ENCODE measurements at regions not wholly inside any gene's neighbourhood (a gene's known extent, or its start where the extent isn't known, plus 50 kb on each side); places are given as distances from the start of the nearest gene placed in this dataset.

- Histone ChIP-seq H3K4me1 (ENCODE audit: control insufficient read depth, insufficient read depth, low read length) (no peaks in the 10 kb centered on the region), H3K4me3 (ENCODE audit: low read depth, low read length) (no peak overlapping the region), H3K36me3 (ENCODE audit: control insufficient read depth in 2 of 2, insufficient read depth in 1 of 2, low read length in 2 of 2) (no peaks in the 10 kb centered on the region), H3K9me3 (ENCODE audit: control insufficient read depth, insufficient read depth, low read depth, low read length) (no peaks in the 10 kb centered on the region), H3K27ac (ENCODE audit: extremely low read depth, low read depth, low read length) (no peak overlapping the region)
- POLR2A ChIA-PET = no interaction called here
- TF ChIP-seq ZNF48 (tag by site-specific recombination; IDR thresholded peaks at IDR 0.05) = no peak
- no peak for TF ChIP-seq ZBTB8A (tag by site-specific recombination; IDR thresholded peaks at IDR 0.05)
- TF ChIP-seq SCRT2 (tag by site-specific recombination; IDR thresholded peaks at IDR 0.05) = no peak
- no peak for TF ChIP-seq ZSCAN30 (tag by site-specific recombination; IDR thresholded peaks at IDR 0.05)
- TF ChIP-seq ZNF645 (tag by site-specific recombination; IDR thresholded peaks at IDR 0.05) = no peak
- TF ChIP-seq ZNF184 (tag by site-specific recombination; IDR thresholded peaks at IDR 0.05) = no peak
- TF ChIP-seq ZNF692 (tag by site-specific recombination; IDR thresholded peaks at IDR 0.05) = no peak
- no peak for TF ChIP-seq ZNF518A (tag by site-specific recombination; conservative IDR thresholded peaks at IDR 0.05; ENCODE audit: low read depth)
- no peak for TF ChIP-seq ZNF37A (tag by site-specific recombination; IDR thresholded peaks at IDR 0.05)
- no peak for TF ChIP-seq ZNF132 (tag by site-specific recombination; IDR thresholded peaks at IDR 0.05; ENCODE audit: borderline replicate concordance)
- TF ChIP-seq ZNF221 (tag by site-specific recombination; IDR thresholded peaks at IDR 0.05; ENCODE audit: borderline replicate concordance) = no peak
- TF ChIP-seq KLF16 (tag by site-specific recombination; IDR thresholded peaks at IDR 0.05) = no peak
- TF ChIP-seq ZNF112 (tag by site-specific recombination; IDR thresholded peaks at IDR 0.05) = no peak
- TF ChIP-seq ZNF354C (tag by site-specific recombination; IDR thresholded peaks at IDR 0.05; ENCODE audit: borderline replicate concordance, low read depth) = no peak
- TF ChIP-seq ZNF280D (tag by site-specific recombination; IDR thresholded peaks at IDR 0.05) = no peak
- no peak for TF ChIP-seq ZNF324 (tag by site-specific recombination; IDR thresholded peaks at IDR 0.05)
- no peak for TF ChIP-seq IKZF3 (tag by site-specific recombination; IDR thresholded peaks at IDR 0.05)
- no peak for TF ChIP-seq PRDM2 (tag by site-specific recombination; IDR thresholded peaks at IDR 0.05; ENCODE audit: borderline replicate concordance)
- CTCF ChIA-PET = no interaction called here
Observed at GRCh38 chr2:5263291-5263690, 428.9 kb upstream of the SOX11 start.
